ENCODE measurements at regions not wholly inside any gene's neighbourhood (a gene's known extent, or its start where the extent isn't known, plus 50 kb on each side); places are given as distances from the start of the nearest gene placed in this dataset.

GRCh38 chr10:80909254-80909653, 371.6 kb downstream of the SH2D4B start:
- ChIA-PET POLR2A (ENCODE audit: low non-redundant PET) (no interaction called here), CTCF (no interaction called here)
- no peak overlapping the region for H3K4me3 ChIP-seq (ENCODE audit: low read depth, low read length, poor library complexity, severe bottlenecking)
- no peak overlapping the region for H3K27ac ChIP-seq (ENCODE audit: low read depth, low read length, poor library complexity, severe bottlenecking)
- TF ChIP-seq CTCF (conservative IDR thresholded peaks at IDR 0.05; ENCODE audit: low read depth, low read length) (no peak), EZH2 (IDR thresholded peaks at IDR 0.05; ENCODE audit: borderline replicate concordance, low read depth, low read length, poor library complexity, severe bottlenecking) (no peak)
- intact Hi-C loops (cut with micrococcal nuclease; ENCODE audit: unreplicated experiment): no loop called here
- no TSS peak for BruUV-seq (replicated peaks)
- no peaks in the 10 kb centered on the region for H3K9me3 ChIP-seq (ENCODE audit: low read depth, low read length, poor library complexity, severe bottlenecking)
- DNase-seq (ENCODE audit: low spot score): no peak
- H3K27me3 ChIP-seq (replicated peaks; ENCODE audit: insufficient read depth, low read depth, low read length, poor library complexity): no peaks in the 10 kb centered on the region
- no peaks in the 10 kb centered on the region for H3K36me3 ChIP-seq (ENCODE audit: insufficient read depth, low read length, poor library complexity, severe bottlenecking)
- H3K4me1 ChIP-seq (ENCODE audit: insufficient read depth, low read length, poor library complexity, severe bottlenecking): no peaks in the 10 kb centered on the region

- Histone ChIP-seq H3K27ac (ENCODE audit: low read depth, low read length, poor library complexity, severe bottlenecking) (no peak overlapping the region), H3K4me3 (ENCODE audit: low read depth, low read length, poor library complexity, severe bottlenecking) (no peak overlapping the region), H3K9me3 (ENCODE audit: low read depth, low read length, poor library complexity, severe bottlenecking) (no peaks in the 10 kb centered on the region), H3K27me3 (replicated peaks; ENCODE audit: insufficient read depth, low read depth, low read length, poor library complexity) (no peaks in the 10 kb centered on the region), H3K4me1 (ENCODE audit: insufficient read depth, low read length, poor library complexity, severe bottlenecking) (no peaks in the 10 kb centered on the region), H3K36me3 (ENCODE audit: insufficient read depth, low read length, poor library complexity, severe bottlenecking) (no peaks in the 10 kb centered on the region)
- POLR2A ChIA-PET (ENCODE audit: low non-redundant PET): no interaction called here
- no peak for TF ChIP-seq CTCF (conservative IDR thresholded peaks at IDR 0.05; ENCODE audit: low read depth, low read length)
- no peak for TF ChIP-seq EZH2 (IDR thresholded peaks at IDR 0.05; ENCODE audit: borderline replicate concordance, low read depth, low read length, poor library complexity, severe bottlenecking)
- intact Hi-C loops (cut with micrococcal nuclease; ENCODE audit: unreplicated experiment): no loop called here
- DNase-seq (ENCODE audit: low spot score): no peak
- CTCF ChIA-PET: no interaction called here
- no TSS peak for BruUV-seq (replicated peaks)
These were observed 379.9 kb downstream of the SH2D4B start for GRCh38 chr10:80917636-80918035.

- intact Hi-C loops (cut with micrococcal nuclease; ENCODE audit: unreplicated experiment): loop anchor here (5.0 to 10.0 kb wide), 2 partner anchors 256 to 534 kb away; no protein-coding TSS in a partner anchor
- Histone ChIP-seq H3K36me3 (ENCODE audit: insufficient read depth, low read length, poor library complexity, severe bottlenecking) (no peaks in the 10 kb centered on the region), H3K4me1 (ENCODE audit: insufficient read depth, low read length, poor library complexity, severe bottlenecking) (no peaks in the 10 kb centered on the region), H3K9me3 (ENCODE audit: low read depth, low read length, poor library complexity, severe bottlenecking) (no peaks in the 10 kb centered on the region), H3K27me3 (replicated peaks; ENCODE audit: insufficient read depth, low read depth, low read length, poor library complexity) (no peaks in the 10 kb centered on the region), H3K4me3 (ENCODE audit: low read depth, low read length, poor library complexity, severe bottlenecking) (no peak overlapping the region), H3K27ac (ENCODE audit: low read depth, low read length, poor library complexity, severe bottlenecking) (no peak overlapping the region)
- TF ChIP-seq CTCF (conservative IDR thresholded peaks at IDR 0.05; ENCODE audit: low read depth, low read length) (no peak), EZH2 (IDR thresholded peaks at IDR 0.05; ENCODE audit: borderline replicate concordance, low read depth, low read length, poor library complexity, severe bottlenecking) (no peak)
- no TSS peak for BruUV-seq (replicated peaks)
- ChIA-PET POLR2A (ENCODE audit: low non-redundant PET) (no interaction called here), CTCF (no interaction called here)
- no peak for DNase-seq (ENCODE audit: low spot score)
These were observed 383.3 kb downstream of the SH2D4B start for GRCh38 chr10:80921032-80921431.

All from A673 (cell line).